Cardiac fibroblast (primary cell): ENCODE measurements at regions not wholly inside any gene's neighbourhood (a gene's known extent, or its start where the extent isn't known, plus 50 kb on each side); places are given as distances from the start of the nearest gene placed in this dataset.

Experiments
- DNase-seq, 2 donors: peaks; one replicate each; pipeline versions ENCODE4 v3.0.0 to v3.0.0-alpha.2; 2010; ENCODE audit warnings: low read depth in 2 of 2
- H3K4me3 ChIP-seq, 2 donors: replicated peaks in 1 of 2; 1 replicate in 1 of 2; 2 replicates in 1 of 2; pipeline ENCODE4 v1.5.1; 2011; ENCODE audit warnings: low read depth in 2 of 2, low read length in 2 of 2, mild to moderate bottlenecking in 2 of 2, moderate library complexity in 1 of 2
- CTCF ChIP-seq: IDR thresholded peaks from one replicate; pipeline ENCODE4 v1.5.1; 2011; ENCODE audit warnings: low read depth, mild to moderate bottlenecking, low read length, inconsistent platforms

- no peak for DNase-seq
- TF ChIP-seq CTCF, result no peak
- H3K4me3 ChIP-seq, result no peak overlapping the region
These were observed 134.2 kb upstream of the CYYR1 start for GRCh38 chr21:26707246-26707645.

GRCh38 chr21:26698416-26698815, 125.3 kb upstream of the CYYR1 start:
- no peak for DNase-seq
- TF ChIP-seq CTCF, result no peak
- no peak overlapping the region for H3K4me3 ChIP-seq

GRCh38 chr21:26691416-26691815, 118.3 kb upstream of the CYYR1 start:
- no peak for DNase-seq
- no peak overlapping the region for H3K4me3 ChIP-seq

GRCh38 chr21:26686705-26687104, 113.6 kb upstream of the CYYR1 start:
- TF ChIP-seq CTCF, result no peak
- DNase-seq, result no peak

More at GRCh38 chr21:26691416-26691815, 118.3 kb upstream of the CYYR1 start:
- no peak for TF ChIP-seq CTCF

GRCh38 chr21:26686278-26686677, 113.2 kb upstream of the CYYR1 start:
- TF ChIP-seq CTCF, result no peak
- peak; percentile 1 to 37 for DNase-seq
- H3K4me3 ChIP-seq, result no peak overlapping the region

More at GRCh38 chr21:26686705-26687104, 113.6 kb upstream of the CYYR1 start:
- no peak overlapping the region for H3K4me3 ChIP-seq

- no peak for DNase-seq
- no peak for TF ChIP-seq CTCF
- H3K4me3 ChIP-seq, result no peak overlapping the region
These were observed 111.8 kb upstream of the CYYR1 start for GRCh38 chr21:26684889-26685288.

GRCh38 chr21:26683996-26684395, 110.9 kb upstream of the CYYR1 start:
- no peak overlapping the region for H3K4me3 ChIP-seq
- no peak for DNase-seq
- TF ChIP-seq CTCF, result no peak
